ENCODE measurements at regions not wholly inside any gene's neighbourhood (a gene's known extent, or its start where the extent isn't known, plus 50 kb on each side); places are given as distances from the start of the nearest gene placed in this dataset.

DNA sequence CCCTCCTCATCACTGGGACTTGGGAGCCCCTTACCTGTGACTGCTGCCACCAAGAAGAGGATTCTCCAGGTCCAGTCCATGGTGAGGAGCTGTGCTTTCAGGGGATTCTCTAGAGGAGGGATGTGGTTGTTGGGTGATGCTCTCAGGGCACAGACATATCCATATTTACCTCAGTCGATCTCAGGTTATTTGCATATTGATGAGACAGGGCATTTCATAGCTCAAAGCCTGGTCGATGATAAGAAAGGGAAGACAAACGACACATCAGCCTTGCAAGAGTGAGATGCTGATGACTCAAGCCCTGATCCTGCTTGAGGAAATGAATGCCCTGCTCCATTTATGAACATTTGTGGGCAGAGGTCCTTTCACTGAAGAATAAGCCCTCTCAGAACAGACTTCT lies 981.0 kb downstream of the TMEM121 start:
- H3K4me1 ChIP-seq: no peaks in the 10 kb centered on the region
- no peak for DNase-seq (ENCODE audit: low read depth in 1 of 2, low spot score in 1 of 2)
- FAIRE-seq: no peak
- TF ChIP-seq RCOR1 (IDR thresholded peaks at IDR 0.05; ENCODE audit: low read depth, low read length): no peak
- no peak for TF ChIP-seq JUN (IDR thresholded peaks at IDR 0.05)
- no peak for TF ChIP-seq ESRRA (IDR thresholded peaks at IDR 0.05; ENCODE audit: borderline replicate concordance, low read length)
- no peak for TF ChIP-seq KDM5A (IDR thresholded peaks at IDR 0.05)
- TF ChIP-seq NPAS2 (CRISPR knock-in tag; IDR thresholded peaks at IDR 0.05; ENCODE audit: borderline replicate concordance): no peak
- TF ChIP-seq FOSL2 (IDR thresholded peaks at IDR 0.05): no peak
- no peak for TF ChIP-seq FOSL2 (CRISPR knock-in tag; IDR thresholded peaks at IDR 0.05)
- TF ChIP-seq SMC3 (IDR thresholded peaks at IDR 0.05): no peak
- no peak for TF ChIP-seq JUNB (IDR thresholded peaks at IDR 0.05)
- TF ChIP-seq HOXB5 (CRISPR knock-in tag; IDR thresholded peaks at IDR 0.05): no peak
- no peak for TF ChIP-seq NR3C1 (IDR thresholded peaks at IDR 0.05)
- TF ChIP-seq CEBPB (IDR thresholded peaks at IDR 0.05): no peak
- no peak for TF ChIP-seq HES2 (IDR thresholded peaks at IDR 0.05)
- no peak for TF ChIP-seq TP53 (CRISPR knock-in tag; IDR thresholded peaks at IDR 0.05)
- POLR2A ChIA-PET: no interaction called here
- H3K4me2 ChIP-seq: no peak overlapping the region
- ATAC-seq: no peak
- H3K9me3 ChIP-seq: no peaks in the 10 kb centered on the region
- H3K4me3 ChIP-seq: no peak overlapping the region
- no peak overlapping the region for H3K27ac ChIP-seq
- CTCF ChIA-PET: no interaction called here
- WGBS (ENCODE audit: missing lambda C conversion rate): 2% methylated on average over 3 of the region's 3 CpGs

DNA sequence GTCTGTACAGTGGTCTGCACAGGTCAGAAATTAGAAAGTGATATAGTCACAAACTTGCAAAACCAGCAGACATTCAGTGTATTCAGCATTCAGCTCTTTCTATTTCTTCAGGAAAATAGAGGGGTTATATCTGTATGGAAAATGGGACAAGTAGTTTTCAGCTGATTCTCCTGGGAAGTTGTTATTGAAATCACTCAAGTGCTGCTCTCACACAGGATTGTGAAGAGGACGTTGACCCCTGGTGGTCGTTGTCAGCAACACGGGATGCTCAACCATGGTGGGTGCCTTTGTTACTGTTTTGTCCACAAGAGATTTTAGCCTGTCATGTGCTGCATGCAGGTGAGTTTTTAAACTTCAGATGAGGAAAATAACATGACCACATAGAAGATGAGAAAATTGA lies 981.8 kb downstream of the TMEM121 start:
- POLR2A ChIA-PET: no interaction called here
- no peak overlapping the region for H3K4me3 ChIP-seq
- ATAC-seq (no peak), FAIRE-seq (no peak), DNase-seq (ENCODE audit: low read depth in 1 of 2, low spot score in 1 of 2) (no peak)
- H3K27ac ChIP-seq: no peak overlapping the region
- WGBS (ENCODE audit: missing lambda C conversion rate): 2% methylated on average over 3 of the region's 3 CpGs
- TF ChIP-seq TP53 (CRISPR knock-in tag; IDR thresholded peaks at IDR 0.05): no peak
- no peak for TF ChIP-seq CHD2 (IDR thresholded peaks at IDR 0.05; ENCODE audit: low read length, partially characterized antibody)
- no peak for TF ChIP-seq ESRRA (IDR thresholded peaks at IDR 0.05; ENCODE audit: borderline replicate concordance, low read length)
- no peak for TF ChIP-seq ZNF302 (CRISPR knock-in tag; IDR thresholded peaks at IDR 0.05)
- no peak for TF ChIP-seq HOXB5 (CRISPR knock-in tag; IDR thresholded peaks at IDR 0.05)
- no peak for TF ChIP-seq EHMT2 (IDR thresholded peaks at IDR 0.05; ENCODE audit: low read depth)
- TF ChIP-seq MAFK (IDR thresholded peaks at IDR 0.05; ENCODE audit: partially characterized antibody): no peak
- no peak for TF ChIP-seq NPAS2 (CRISPR knock-in tag; IDR thresholded peaks at IDR 0.05; ENCODE audit: borderline replicate concordance)
- no peak for TF ChIP-seq KDM5A (IDR thresholded peaks at IDR 0.05)
- no peak for TF ChIP-seq CHD4 (IDR thresholded peaks at IDR 0.05; ENCODE audit: borderline replicate concordance)
- no peak for TF ChIP-seq ATOH8 (CRISPR knock-in tag; IDR thresholded peaks at IDR 0.05; ENCODE audit: low read depth)
- TF ChIP-seq, protein P1, sequence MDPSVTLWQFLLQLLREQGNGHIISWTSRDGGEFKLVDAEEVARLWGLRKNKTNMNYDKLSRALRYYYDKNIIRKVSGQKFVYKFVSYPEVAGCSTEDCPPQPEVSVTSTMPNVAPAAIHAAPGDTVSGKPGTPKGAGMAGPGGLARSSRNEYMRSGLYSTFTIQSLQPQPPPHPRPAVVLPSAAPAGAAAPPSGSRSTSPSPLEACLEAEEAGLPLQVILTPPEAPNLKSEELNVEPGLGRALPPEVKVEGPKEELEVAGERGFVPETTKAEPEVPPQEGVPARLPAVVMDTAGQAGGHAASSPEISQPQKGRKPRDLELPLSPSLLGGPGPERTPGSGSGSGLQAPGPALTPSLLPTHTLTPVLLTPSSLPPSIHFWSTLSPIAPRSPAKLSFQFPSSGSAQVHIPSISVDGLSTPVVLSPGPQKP (IDR thresholded peaks at IDR 0.05; ENCODE audit: low read depth, low read length): no peak
- TF ChIP-seq HMGXB4 (CRISPR knock-in tag; IDR thresholded peaks at IDR 0.05; ENCODE audit: borderline replicate concordance): no peak
- TF ChIP-seq RARB (CRISPR knock-in tag; IDR thresholded peaks at IDR 0.05): no peak
- no peak for TF ChIP-seq MYC (IDR thresholded peaks at IDR 0.05; ENCODE audit: borderline replicate concordance, low read length)
- TF ChIP-seq CEBPB (IDR thresholded peaks at IDR 0.05): no peak
- no peak for TF ChIP-seq HEYL (CRISPR knock-in tag; IDR thresholded peaks at IDR 0.05)
- TF ChIP-seq CBX8 (IDR thresholded peaks at IDR 0.05): no peak
- H3K4me2 ChIP-seq: no peak overlapping the region
- H3K9me3 ChIP-seq: no peaks in the 10 kb centered on the region
- CTCF ChIA-PET: no interaction called here
- H3K4me1 ChIP-seq: no peaks in the 10 kb centered on the region
